Osteocyte (in vitro differentiated cells): ENCODE measurements at regions not wholly inside any gene's neighbourhood (a gene's known extent, or its start where the extent isn't known, plus 50 kb on each side); places are given as distances from the start of the nearest gene placed in this dataset.

Experiments
- DNase-seq: peaks from one replicate; pipeline ENCODE4 v3.0.0; 2021; ENCODE audit warnings: mixed read lengths; ENCODE audit not compliant: unreplicated experiment; ENCODE audit errors: extremely low spot score
- H3K27ac Mint-ChIP-seq: one replicate; pipeline ENCODE4 v1.8.0; 2021; ENCODE audit warnings: mild to moderate bottlenecking, mixed read lengths; ENCODE audit not compliant: unreplicated experiment
- H3K27me3 Mint-ChIP-seq: one replicate; pipeline ENCODE4 v1.8.0; 2021; ENCODE audit warnings: mixed read lengths; ENCODE audit not compliant: unreplicated experiment
- H3K36me3 Mint-ChIP-seq: one replicate; pipeline ENCODE4 v1.8.0; 2021; ENCODE audit warnings: mixed read lengths; ENCODE audit not compliant: unreplicated experiment
- H3K4me1 Mint-ChIP-seq: one replicate; pipeline ENCODE4 v1.8.0; 2021; ENCODE audit warnings: mixed read lengths; ENCODE audit not compliant: unreplicated experiment
- H3K4me3 Mint-ChIP-seq: one replicate; pipeline ENCODE4 v1.8.0; 2021; ENCODE audit warnings: mild to moderate bottlenecking, moderate library complexity, mixed read lengths; ENCODE audit not compliant: unreplicated experiment
- H3K9me3 Mint-ChIP-seq: one replicate; pipeline ENCODE4 v1.8.0; 2021; ENCODE audit warnings: mixed read lengths; ENCODE audit not compliant: unreplicated experiment
- TF ChIP-seq, protein P1 (sequence below): fragments of 200-600 bp; sonication (generic); IDR thresholded peaks from 2 replicates; pipeline ENCODE4 v1.5.0; 2021; ENCODE audit warnings: antibody characterized with exemption, mild to moderate bottlenecking, moderate library complexity

DNA sequence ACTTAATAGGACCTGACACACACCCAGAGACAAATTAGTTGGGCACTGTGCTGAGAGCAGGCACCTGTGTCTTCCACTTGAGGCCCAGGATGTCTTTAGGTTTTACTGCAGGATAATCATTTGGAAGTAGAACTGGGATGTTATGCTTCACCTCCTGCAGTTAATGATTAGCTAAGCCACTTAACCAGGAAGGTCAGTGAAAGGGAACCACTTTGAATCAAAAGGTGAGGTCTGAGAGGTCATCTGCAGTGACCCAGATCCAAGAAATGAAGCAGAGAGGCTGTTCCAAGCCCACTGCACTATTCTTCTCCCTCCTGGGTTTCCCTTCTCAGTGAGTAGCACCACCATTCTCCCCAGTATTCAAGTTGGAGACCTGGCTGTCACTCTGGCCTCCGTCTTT lies 110.5 kb downstream of the SNX18 start:
- Mint-ChIP-seq H3K27ac (no peak overlapping the region), H3K9me3 (peaks cover 8% of the 10 kb centered on the region), H3K36me3 (peaks cover 2% of the 10 kb centered on the region), H3K4me3 (no peak overlapping the region), H3K4me1 (no peaks in the 10 kb centered on the region), H3K27me3 (no peaks in the 10 kb centered on the region)
- DNase-seq, result no peak
- TF ChIP-seq, protein P1, sequence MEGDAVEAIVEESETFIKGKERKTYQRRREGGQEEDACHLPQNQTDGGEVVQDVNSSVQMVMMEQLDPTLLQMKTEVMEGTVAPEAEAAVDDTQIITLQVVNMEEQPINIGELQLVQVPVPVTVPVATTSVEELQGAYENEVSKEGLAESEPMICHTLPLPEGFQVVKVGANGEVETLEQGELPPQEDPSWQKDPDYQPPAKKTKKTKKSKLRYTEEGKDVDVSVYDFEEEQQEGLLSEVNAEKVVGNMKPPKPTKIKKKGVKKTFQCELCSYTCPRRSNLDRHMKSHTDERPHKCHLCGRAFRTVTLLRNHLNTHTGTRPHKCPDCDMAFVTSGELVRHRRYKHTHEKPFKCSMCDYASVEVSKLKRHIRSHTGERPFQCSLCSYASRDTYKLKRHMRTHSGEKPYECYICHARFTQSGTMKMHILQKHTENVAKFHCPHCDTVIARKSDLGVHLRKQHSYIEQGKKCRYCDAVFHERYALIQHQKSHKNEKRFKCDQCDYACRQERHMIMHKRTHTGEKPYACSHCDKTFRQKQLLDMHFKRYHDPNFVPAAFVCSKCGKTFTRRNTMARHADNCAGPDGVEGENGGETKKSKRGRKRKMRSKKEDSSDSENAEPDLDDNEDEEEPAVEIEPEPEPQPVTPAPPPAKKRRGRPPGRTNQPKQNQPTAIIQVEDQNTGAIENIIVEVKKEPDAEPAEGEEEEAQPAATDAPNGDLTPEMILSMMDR, result no peak

DNA sequence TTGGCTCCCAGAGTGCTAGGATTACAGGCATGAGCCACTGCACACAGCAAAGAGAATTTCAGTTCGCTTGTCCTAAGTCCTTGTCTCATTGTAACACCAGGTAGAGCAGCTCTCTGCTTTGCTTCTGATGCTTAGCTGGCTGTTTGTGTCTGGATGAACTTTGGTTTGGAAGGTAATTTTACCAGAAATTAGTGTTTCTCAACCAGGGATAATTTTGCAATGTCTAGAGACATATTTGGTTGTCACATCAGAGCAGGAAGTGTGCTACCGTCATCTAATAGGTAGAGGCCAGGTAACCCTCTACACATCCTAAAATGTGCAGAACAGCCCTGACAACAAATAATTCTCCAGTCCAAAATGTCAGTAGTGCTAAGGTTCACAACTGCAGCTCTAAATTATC lies 108.8 kb downstream of the SNX18 start:
- Mint-ChIP-seq H3K36me3 (peaks cover 2% of the 10 kb centered on the region), H3K4me1 (no peaks in the 10 kb centered on the region), H3K4me3 (no peak overlapping the region), H3K9me3 (peaks cover 8% of the 10 kb centered on the region), H3K27ac (no peak overlapping the region), H3K27me3 (no peaks in the 10 kb centered on the region)
- DNase-seq, result no peak
- TF ChIP-seq, protein P1, result no peak

DNA sequence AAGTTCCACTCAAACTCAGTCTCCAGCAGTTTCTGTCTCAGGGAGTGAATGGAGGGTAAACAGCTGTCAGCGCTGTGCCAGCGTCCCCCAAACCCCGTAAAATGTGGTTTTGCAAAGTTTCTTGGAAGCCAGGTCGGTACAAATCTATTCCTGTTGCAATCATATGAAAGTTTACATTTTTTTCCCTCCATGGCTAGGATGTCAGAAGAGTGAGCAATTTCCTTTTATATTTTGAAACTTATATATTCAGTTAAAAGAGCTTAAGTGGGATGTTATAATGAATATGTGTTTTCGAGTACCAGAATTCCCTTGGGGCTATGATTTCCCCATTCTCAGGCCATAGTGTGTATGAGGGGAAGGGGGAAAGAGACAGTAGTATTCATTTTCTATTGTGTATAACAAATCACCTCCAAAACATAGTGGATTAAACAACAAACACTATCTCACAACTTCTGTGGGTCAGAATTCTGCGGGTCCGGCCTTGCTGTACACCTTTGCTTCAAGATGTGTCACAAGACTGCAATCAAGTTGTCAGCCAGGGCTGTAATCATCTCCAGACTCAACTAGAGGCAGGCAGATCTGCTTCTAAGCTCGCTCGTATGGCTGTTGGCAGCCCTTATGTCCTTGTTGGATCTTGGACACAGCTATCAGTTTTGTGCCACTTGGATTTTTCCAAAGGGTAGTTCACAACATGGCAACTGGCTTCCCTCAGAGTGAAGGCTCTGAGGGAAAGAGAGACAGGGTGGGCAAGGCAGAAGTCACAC lies 107.4 kb downstream of the SNX18 start:
- DNase-seq, result no peak
- H3K27ac Mint-ChIP-seq, result no peak overlapping the region
- TF ChIP-seq, protein P1, result no peak

DNA sequence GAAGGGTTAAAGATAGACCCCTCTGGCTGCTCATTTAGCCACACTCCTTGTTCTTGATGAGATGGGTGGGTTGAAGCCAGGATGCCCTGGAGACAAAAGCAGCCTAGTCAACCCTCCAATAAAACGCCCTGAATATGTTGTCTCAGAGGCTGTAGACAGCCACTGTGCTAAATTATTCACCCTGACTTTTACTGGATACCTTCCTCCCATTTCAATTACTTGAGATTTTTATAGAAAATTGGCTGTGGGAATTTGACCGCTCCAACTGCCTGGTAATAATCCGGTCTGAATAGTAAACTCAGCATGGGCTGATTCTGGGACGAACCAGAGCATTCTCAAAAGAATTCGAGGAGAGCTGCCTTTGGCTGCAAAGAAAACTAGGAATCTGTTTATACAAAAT lies 104.2 kb downstream of the SNX18 start:
- Mint-ChIP-seq H3K27ac (no peak overlapping the region), H3K4me3 (no peak overlapping the region), H3K9me3 (no peaks in the 10 kb centered on the region), H3K4me1 (peaks cover 11% of the 10 kb centered on the region), H3K27me3 (no peaks in the 10 kb centered on the region), H3K36me3 (no peaks in the 10 kb centered on the region)
- TF ChIP-seq, protein P1, result no peak
- no peak for DNase-seq

More for the DNA sequence above, 107.4 kb downstream of the SNX18 start:
- Mint-ChIP-seq H3K4me1 (peaks cover 2% of the 10 kb centered on the region), H3K4me3 (no peak overlapping the region), H3K27me3 (no peaks in the 10 kb centered on the region), H3K9me3 (peaks cover 8% of the 10 kb centered on the region), H3K36me3 (peaks cover 2% of the 10 kb centered on the region)

- Mint-ChIP-seq H3K36me3 (no peaks in the 10 kb centered on the region), H3K27ac (no peak overlapping the region), H3K4me3 (no peak overlapping the region), H3K9me3 (no peaks in the 10 kb centered on the region), H3K27me3 (no peaks in the 10 kb centered on the region), H3K4me1 (peaks cover 11% of the 10 kb centered on the region)
- DNase-seq, result no peak
- TF ChIP-seq, protein P1, result no peak
Observed at GRCh38 chr5:54621048-54621447, 103.5 kb downstream of the SNX18 start.
